Suprapubic skin (tissue), 4 donors: ENCODE measurements at regions not wholly inside any gene's neighbourhood (a gene's known extent, or its start where the extent isn't known, plus 50 kb on each side); places are given as distances from the start of the nearest gene placed in this dataset.

Source experiments
- EP300 ChIP-seq: sonication (generic); formaldehyde crosslinking; IDR thresholded peaks from one replicate; pipeline ENCODE4 v1.6.1; 2017; ENCODE audit warnings: antibody characterized with exemption
- POLR2A ChIP-seq, 2 donors: fragments of 450-650 bp; IDR thresholded peaks; one replicate each; pipeline ENCODE4 v1.6.1; 2017; ENCODE audit warnings: antibody characterized with exemption in 2 of 2, mild to moderate bottlenecking in 2 of 2, moderate library complexity in 2 of 2
- POLR2AphosphoS5 ChIP-seq, 3 donors: sonication (generic); formaldehyde crosslinking; IDR thresholded peaks; one replicate each; pipeline ENCODE4 v1.6.1; 2017; ENCODE audit warnings: antibody characterized with exemption in 3 of 3
- TF ChIP-seq, protein P1 (sequence below), 2 donors: fragments of 200-600 bp in 1 of 2; fragments of 450-650 bp in 1 of 2; sonication (generic) in 1 of 2; IDR thresholded peaks; one replicate each; pipeline ENCODE4 v1.5.1; 2016 to 2019; ENCODE audit warnings: antibody characterized with exemption in 2 of 2, mild to moderate bottlenecking in 1 of 2, moderate library complexity in 1 of 2

DNA sequence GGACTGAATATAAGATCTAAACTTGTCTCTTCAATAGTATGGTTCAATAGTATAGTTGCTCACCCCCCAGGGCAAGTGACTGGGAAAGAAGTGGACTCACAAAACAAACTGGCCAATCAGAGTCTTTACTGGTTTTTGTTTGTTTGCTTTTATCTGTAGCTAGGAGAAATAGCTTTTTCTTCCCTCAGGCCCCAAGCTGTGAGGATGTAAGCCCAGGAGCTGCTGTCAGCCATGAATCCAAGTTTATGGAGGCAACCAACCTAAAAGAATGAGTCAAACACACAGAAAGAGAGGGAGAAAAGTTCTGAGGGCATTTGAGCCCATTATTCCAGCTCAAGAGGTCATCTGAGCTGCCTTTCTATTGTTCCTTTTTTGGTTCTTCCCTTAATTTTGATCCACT lies 375.3 kb downstream of the BCAT1 start:
- TF ChIP-seq POLR2AphosphoS5 (IDR thresholded peaks at IDR 0.05) (no peak), POLR2A (IDR thresholded peaks at IDR 0.05) (no peak), EP300 (no peak)
- TF ChIP-seq, protein P1, sequence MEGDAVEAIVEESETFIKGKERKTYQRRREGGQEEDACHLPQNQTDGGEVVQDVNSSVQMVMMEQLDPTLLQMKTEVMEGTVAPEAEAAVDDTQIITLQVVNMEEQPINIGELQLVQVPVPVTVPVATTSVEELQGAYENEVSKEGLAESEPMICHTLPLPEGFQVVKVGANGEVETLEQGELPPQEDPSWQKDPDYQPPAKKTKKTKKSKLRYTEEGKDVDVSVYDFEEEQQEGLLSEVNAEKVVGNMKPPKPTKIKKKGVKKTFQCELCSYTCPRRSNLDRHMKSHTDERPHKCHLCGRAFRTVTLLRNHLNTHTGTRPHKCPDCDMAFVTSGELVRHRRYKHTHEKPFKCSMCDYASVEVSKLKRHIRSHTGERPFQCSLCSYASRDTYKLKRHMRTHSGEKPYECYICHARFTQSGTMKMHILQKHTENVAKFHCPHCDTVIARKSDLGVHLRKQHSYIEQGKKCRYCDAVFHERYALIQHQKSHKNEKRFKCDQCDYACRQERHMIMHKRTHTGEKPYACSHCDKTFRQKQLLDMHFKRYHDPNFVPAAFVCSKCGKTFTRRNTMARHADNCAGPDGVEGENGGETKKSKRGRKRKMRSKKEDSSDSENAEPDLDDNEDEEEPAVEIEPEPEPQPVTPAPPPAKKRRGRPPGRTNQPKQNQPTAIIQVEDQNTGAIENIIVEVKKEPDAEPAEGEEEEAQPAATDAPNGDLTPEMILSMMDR (IDR thresholded peaks at IDR 0.05) = no peak
